NCI-H510A treated with DMSO at 0.1 percent for 48 hours (cell line): ENCODE measurements at regions not wholly inside any gene's neighbourhood (a gene's known extent, or its start where the extent isn't known, plus 50 kb on each side); places are given as distances from the start of the nearest gene placed in this dataset.
A peak's percentile ranks its signal among the peaks of the same experiment; 100 is the strongest.

Experiments
- DNase-seq: peaks from one replicate; lab custom pipeline; 2025; lab: John Stamatoyannopoulos, UW

GRCh38 chr16:27123795-27124409 is 57.2 kb downstream of the C16orf82 start:
- no peak for DNase-seq

GRCh38 chr16:27127308-27127707 is 60.6 kb downstream of the C16orf82 start:
- DNase-seq = no peak

- peak; percentile 26 for DNase-seq
Observed at GRCh38 chr16:27129401-27129800, 62.7 kb downstream of the C16orf82 start.

GRCh38 chr16:27138257-27138656 is 65.1 kb upstream of the KDM8 start:
- DNase-seq = no peak

- no peak for DNase-seq
Observed at GRCh38 chr16:27145630-27146029, 57.7 kb upstream of the KDM8 start.

GRCh38 chr16:27149986-27150385 is 53.3 kb upstream of the KDM8 start:
- no peak for DNase-seq

GRCh38 chr16:27152121-27152520 is 51.2 kb upstream of the KDM8 start:
- DNase-seq = no peak

- DNase-seq = no peak
Observed at GRCh38 chr16:27152801-27153200, 50.5 kb upstream of the KDM8 start.
